ENCODE measurements at regions not wholly inside any gene's neighbourhood (a gene's known extent, or its start where the extent isn't known, plus 50 kb on each side); places are given as distances from the start of the nearest gene placed in this dataset.

- TF ChIP-seq, protein P1, sequence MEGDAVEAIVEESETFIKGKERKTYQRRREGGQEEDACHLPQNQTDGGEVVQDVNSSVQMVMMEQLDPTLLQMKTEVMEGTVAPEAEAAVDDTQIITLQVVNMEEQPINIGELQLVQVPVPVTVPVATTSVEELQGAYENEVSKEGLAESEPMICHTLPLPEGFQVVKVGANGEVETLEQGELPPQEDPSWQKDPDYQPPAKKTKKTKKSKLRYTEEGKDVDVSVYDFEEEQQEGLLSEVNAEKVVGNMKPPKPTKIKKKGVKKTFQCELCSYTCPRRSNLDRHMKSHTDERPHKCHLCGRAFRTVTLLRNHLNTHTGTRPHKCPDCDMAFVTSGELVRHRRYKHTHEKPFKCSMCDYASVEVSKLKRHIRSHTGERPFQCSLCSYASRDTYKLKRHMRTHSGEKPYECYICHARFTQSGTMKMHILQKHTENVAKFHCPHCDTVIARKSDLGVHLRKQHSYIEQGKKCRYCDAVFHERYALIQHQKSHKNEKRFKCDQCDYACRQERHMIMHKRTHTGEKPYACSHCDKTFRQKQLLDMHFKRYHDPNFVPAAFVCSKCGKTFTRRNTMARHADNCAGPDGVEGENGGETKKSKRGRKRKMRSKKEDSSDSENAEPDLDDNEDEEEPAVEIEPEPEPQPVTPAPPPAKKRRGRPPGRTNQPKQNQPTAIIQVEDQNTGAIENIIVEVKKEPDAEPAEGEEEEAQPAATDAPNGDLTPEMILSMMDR (IDR thresholded peaks at IDR 0.05; ENCODE audit: insufficient read depth, low read length) = no peak
- no peak for TF ChIP-seq SPI1 (IDR thresholded peaks at IDR 0.05; ENCODE audit: borderline replicate concordance, low read depth)
- TF ChIP-seq, protein P2, sequence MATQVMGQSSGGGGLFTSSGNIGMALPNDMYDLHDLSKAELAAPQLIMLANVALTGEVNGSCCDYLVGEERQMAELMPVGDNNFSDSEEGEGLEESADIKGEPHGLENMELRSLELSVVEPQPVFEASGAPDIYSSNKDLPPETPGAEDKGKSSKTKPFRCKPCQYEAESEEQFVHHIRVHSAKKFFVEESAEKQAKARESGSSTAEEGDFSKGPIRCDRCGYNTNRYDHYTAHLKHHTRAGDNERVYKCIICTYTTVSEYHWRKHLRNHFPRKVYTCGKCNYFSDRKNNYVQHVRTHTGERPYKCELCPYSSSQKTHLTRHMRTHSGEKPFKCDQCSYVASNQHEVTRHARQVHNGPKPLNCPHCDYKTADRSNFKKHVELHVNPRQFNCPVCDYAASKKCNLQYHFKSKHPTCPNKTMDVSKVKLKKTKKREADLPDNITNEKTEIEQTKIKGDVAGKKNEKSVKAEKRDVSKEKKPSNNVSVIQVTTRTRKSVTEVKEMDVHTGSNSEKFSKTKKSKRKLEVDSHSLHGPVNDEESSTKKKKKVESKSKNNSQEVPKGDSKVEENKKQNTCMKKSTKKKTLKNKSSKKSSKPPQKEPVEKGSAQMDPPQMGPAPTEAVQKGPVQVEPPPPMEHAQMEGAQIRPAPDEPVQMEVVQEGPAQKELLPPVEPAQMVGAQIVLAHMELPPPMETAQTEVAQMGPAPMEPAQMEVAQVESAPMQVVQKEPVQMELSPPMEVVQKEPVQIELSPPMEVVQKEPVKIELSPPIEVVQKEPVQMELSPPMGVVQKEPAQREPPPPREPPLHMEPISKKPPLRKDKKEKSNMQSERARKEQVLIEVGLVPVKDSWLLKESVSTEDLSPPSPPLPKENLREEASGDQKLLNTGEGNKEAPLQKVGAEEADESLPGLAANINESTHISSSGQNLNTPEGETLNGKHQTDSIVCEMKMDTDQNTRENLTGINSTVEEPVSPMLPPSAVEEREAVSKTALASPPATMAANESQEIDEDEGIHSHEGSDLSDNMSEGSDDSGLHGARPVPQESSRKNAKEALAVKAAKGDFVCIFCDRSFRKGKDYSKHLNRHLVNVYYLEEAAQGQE (IDR thresholded peaks at IDR 0.05; ENCODE audit: insufficient replicate concordance, low read depth) = no peak
- no peak for TF ChIP-seq GABPA (IDR thresholded peaks at IDR 0.05; ENCODE audit: low read depth)
- TF ChIP-seq POLR2AphosphoS5 (IDR thresholded peaks at IDR 0.05; ENCODE audit: low read depth) = no peak
Measured at GRCh38 chr2:147232225-147232669, 612.6 kb upstream of the ACVR2A start.

Measured in HL-60 (cell line).